ENCODE measurements at regions not wholly inside any gene's neighbourhood (a gene's known extent, or its start where the extent isn't known, plus 50 kb on each side); places are given as distances from the start of the nearest gene placed in this dataset.

- H3K27ac Mint-ChIP-seq: no peak overlapping the region
- no peaks in the 10 kb centered on the region for H3K9me3 Mint-ChIP-seq
- no peak overlapping the region for H3K4me3 Mint-ChIP-seq
- peaks cover 31% of the 10 kb centered on the region for H3K27me3 Mint-ChIP-seq (ENCODE audit: low read depth)
- peaks cover 4% of the 10 kb centered on the region for H3K4me1 Mint-ChIP-seq (ENCODE audit: low read depth)
- H3K36me3 Mint-ChIP-seq (ENCODE audit: low read depth): no peaks in the 10 kb centered on the region
Observed at GRCh38 chr1:172954476-172955150, 96.1 kb downstream of the TNFSF18 start.

- Mint-ChIP-seq H3K4me1 (ENCODE audit: low read depth) (peaks cover 4% of the 10 kb centered on the region), H3K27ac (no peak overlapping the region), H3K9me3 (no peaks in the 10 kb centered on the region), H3K36me3 (ENCODE audit: low read depth) (no peaks in the 10 kb centered on the region), H3K4me3 (no peak overlapping the region), H3K27me3 (ENCODE audit: low read depth) (peaks cover 34% of the 10 kb centered on the region)
Observed at GRCh38 chr1:172955161-172955815, 95.5 kb downstream of the TNFSF18 start.

GRCh38 chr1:172956871-172957270 lies 93.9 kb downstream of the TNFSF18 start:
- Mint-ChIP-seq H3K4me1 (ENCODE audit: low read depth) (peaks cover 4% of the 10 kb centered on the region), H3K9me3 (no peaks in the 10 kb centered on the region), H3K27ac (no peak overlapping the region), H3K27me3 (ENCODE audit: low read depth) (peaks cover 44% of the 10 kb centered on the region), H3K36me3 (ENCODE audit: low read depth) (no peaks in the 10 kb centered on the region), H3K4me3 (no peak overlapping the region)

GRCh38 chr1:172957491-172957890 lies 93.2 kb downstream of the TNFSF18 start:
- peaks cover 44% of the 10 kb centered on the region for H3K27me3 Mint-ChIP-seq (ENCODE audit: low read depth)
- H3K27ac Mint-ChIP-seq: no peak overlapping the region
- H3K4me3 Mint-ChIP-seq: no peak overlapping the region
- peaks cover 2% of the 10 kb centered on the region for H3K4me1 Mint-ChIP-seq (ENCODE audit: low read depth)
- H3K36me3 Mint-ChIP-seq (ENCODE audit: low read depth): no peaks in the 10 kb centered on the region
- H3K9me3 Mint-ChIP-seq: no peaks in the 10 kb centered on the region

- H3K4me1 Mint-ChIP-seq (ENCODE audit: low read depth): no peaks in the 10 kb centered on the region
- no peak overlapping the region for H3K4me3 Mint-ChIP-seq
- no peaks in the 10 kb centered on the region for H3K9me3 Mint-ChIP-seq
- peaks cover 50% of the 10 kb centered on the region for H3K27me3 Mint-ChIP-seq (ENCODE audit: low read depth)
- no peak overlapping the region for H3K27ac Mint-ChIP-seq
- H3K36me3 Mint-ChIP-seq (ENCODE audit: low read depth): no peaks in the 10 kb centered on the region
Observed at GRCh38 chr1:172959571-172959970, 91.2 kb downstream of the TNFSF18 start.

GRCh38 chr1:172960019-172960418 lies 90.7 kb downstream of the TNFSF18 start:
- H3K27ac Mint-ChIP-seq: no peak overlapping the region
- H3K4me1 Mint-ChIP-seq (ENCODE audit: low read depth): no peaks in the 10 kb centered on the region
- peaks cover 53% of the 10 kb centered on the region for H3K27me3 Mint-ChIP-seq (ENCODE audit: low read depth)
- H3K36me3 Mint-ChIP-seq (ENCODE audit: low read depth): no peaks in the 10 kb centered on the region
- no peak overlapping the region for H3K4me3 Mint-ChIP-seq
- peaks cover under 1% of the 10 kb centered on the region for H3K9me3 Mint-ChIP-seq

GRCh38 chr1:172960454-172961208 lies 90.1 kb downstream of the TNFSF18 start:
- peaks cover 3% of the 10 kb centered on the region for H3K9me3 Mint-ChIP-seq
- H3K27ac Mint-ChIP-seq: no peak overlapping the region
- H3K4me1 Mint-ChIP-seq (ENCODE audit: low read depth): no peaks in the 10 kb centered on the region
- no peaks in the 10 kb centered on the region for H3K36me3 Mint-ChIP-seq (ENCODE audit: low read depth)
- peaks cover 59% of the 10 kb centered on the region for H3K27me3 Mint-ChIP-seq (ENCODE audit: low read depth)
- no peak overlapping the region for H3K4me3 Mint-ChIP-seq

- H3K9me3 Mint-ChIP-seq: peaks cover 3% of the 10 kb centered on the region
- peaks cover 44% of the 10 kb centered on the region for H3K27me3 Mint-ChIP-seq (ENCODE audit: low read depth)
- peaks cover 9% of the 10 kb centered on the region for H3K4me1 Mint-ChIP-seq (ENCODE audit: low read depth)
- no peak overlapping the region for H3K27ac Mint-ChIP-seq
- H3K36me3 Mint-ChIP-seq (ENCODE audit: low read depth): no peaks in the 10 kb centered on the region
- no peak overlapping the region for H3K4me3 Mint-ChIP-seq
Observed at GRCh38 chr1:172964864-172965263, 85.9 kb downstream of the TNFSF18 start.

GRCh38 chr1:172966844-172967540 lies 83.7 kb downstream of the TNFSF18 start:
- H3K27ac Mint-ChIP-seq: no peak overlapping the region
- no peak overlapping the region for H3K4me3 Mint-ChIP-seq
- H3K4me1 Mint-ChIP-seq (ENCODE audit: low read depth): peaks cover 9% of the 10 kb centered on the region
- no peaks in the 10 kb centered on the region for H3K36me3 Mint-ChIP-seq (ENCODE audit: low read depth)
- H3K9me3 Mint-ChIP-seq: peaks cover 3% of the 10 kb centered on the region
- peaks cover 38% of the 10 kb centered on the region for H3K27me3 Mint-ChIP-seq (ENCODE audit: low read depth)

- no peaks in the 10 kb centered on the region for H3K36me3 Mint-ChIP-seq (ENCODE audit: low read depth)
- no peak overlapping the region for H3K4me3 Mint-ChIP-seq
- peaks cover 35% of the 10 kb centered on the region for H3K27me3 Mint-ChIP-seq (ENCODE audit: low read depth)
- H3K27ac Mint-ChIP-seq: no peak overlapping the region
- H3K4me1 Mint-ChIP-seq (ENCODE audit: low read depth): peaks cover 9% of the 10 kb centered on the region
- peaks cover 3% of the 10 kb centered on the region for H3K9me3 Mint-ChIP-seq
Observed at GRCh38 chr1:172967936-172968335, 82.8 kb downstream of the TNFSF18 start.

GRCh38 chr1:172969611-172970010 lies 81.1 kb downstream of the TNFSF18 start:
- H3K36me3 Mint-ChIP-seq (ENCODE audit: low read depth): no peaks in the 10 kb centered on the region
- H3K4me3 Mint-ChIP-seq: no peak overlapping the region
- H3K4me1 Mint-ChIP-seq (ENCODE audit: low read depth): peaks cover 9% of the 10 kb centered on the region
- H3K27me3 Mint-ChIP-seq (ENCODE audit: low read depth): peaks cover 27% of the 10 kb centered on the region
- H3K9me3 Mint-ChIP-seq: peaks cover 3% of the 10 kb centered on the region
- H3K27ac Mint-ChIP-seq: no peak overlapping the region

- Mint-ChIP-seq H3K27ac (no peak overlapping the region), H3K9me3 (peaks cover under 1% of the 10 kb centered on the region), H3K36me3 (ENCODE audit: low read depth) (no peaks in the 10 kb centered on the region), H3K27me3 (ENCODE audit: low read depth) (peaks cover 23% of the 10 kb centered on the region), H3K4me3 (no peak overlapping the region), H3K4me1 (ENCODE audit: low read depth) (peaks cover 9% of the 10 kb centered on the region)
Observed at GRCh38 chr1:172970186-172970585, 80.6 kb downstream of the TNFSF18 start.

- Mint-ChIP-seq H3K4me3 (no peak overlapping the region), H3K27ac (no peak overlapping the region), H3K4me1 (ENCODE audit: low read depth) (peaks cover 9% of the 10 kb centered on the region), H3K27me3 (ENCODE audit: low read depth) (peaks cover 17% of the 10 kb centered on the region), H3K9me3 (no peaks in the 10 kb centered on the region), H3K36me3 (ENCODE audit: low read depth) (no peaks in the 10 kb centered on the region)
Observed at GRCh38 chr1:172971241-172971640, 79.5 kb downstream of the TNFSF18 start.

GRCh38 chr1:172972258-172972657 lies 78.5 kb downstream of the TNFSF18 start:
- Mint-ChIP-seq H3K4me3 (no peak overlapping the region), H3K4me1 (ENCODE audit: low read depth) (peaks cover 7% of the 10 kb centered on the region), H3K9me3 (no peaks in the 10 kb centered on the region), H3K36me3 (ENCODE audit: low read depth) (no peaks in the 10 kb centered on the region), H3K27ac (no peak overlapping the region), H3K27me3 (ENCODE audit: low read depth) (peaks cover 17% of the 10 kb centered on the region)
